Liver (tissue), 3 donors: ENCODE measurements at regions not wholly inside any gene's neighbourhood (a gene's known extent, or its start where the extent isn't known, plus 50 kb on each side); places are given as distances from the start of the nearest gene placed in this dataset.

Experiments
- CTCF ChIP-seq: fragments of 150-350 bp; IDR thresholded peaks from 2 replicates; pipeline ENCODE4 v1.5.1; 2017; ENCODE audit warnings: improper control_type of control experiment, low read depth, low read length; ENCODE audit not compliant: missing input control
- JUND ChIP-seq, 2 donors: IDR thresholded peaks; 2 replicates each; pipeline ENCODE4 v1.6.1; 2016; ENCODE audit warnings: antibody characterized with exemption in 2 of 2
- MAX ChIP-seq: IDR thresholded peaks from 2 replicates; pipeline ENCODE4 v1.6.1; 2016; ENCODE audit warnings: antibody characterized with exemption
- RAD21 ChIP-seq, 2 donors: IDR thresholded peaks; 2 replicates each; pipeline ENCODE4 v1.6.1; 2016; ENCODE audit warnings: antibody characterized with exemption in 2 of 2, mild to moderate bottlenecking in 2 of 2
- TAF1 ChIP-seq: conservative IDR thresholded peaks from 2 replicates; pipeline ENCODE4 v1.6.1; 2016; ENCODE audit warnings: antibody characterized with exemption, mild to moderate bottlenecking
- YY1 ChIP-seq: IDR thresholded peaks from 2 replicates; pipeline ENCODE4 v1.6.1; 2016; ENCODE audit warnings: antibody characterized with exemption, mild to moderate bottlenecking
- donor health status: healthy.
- donor health status: healthy.

GRCh38 chr2:188647430-188648070 is 326.6 kb upstream of the COL3A1 start:
- TF ChIP-seq JUND (IDR thresholded peaks at IDR 0.05) (no peak), CTCF (no peak), RAD21 (IDR thresholded peaks at IDR 0.05) (no peak), MAX (no peak), YY1 (no peak), TAF1 (no peak)
